H1 (cell line): ENCODE measurements at regions not wholly inside any gene's neighbourhood (a gene's known extent, or its start where the extent isn't known, plus 50 kb on each side); places are given as distances from the start of the nearest gene placed in this dataset.

Experiments
- CHD2 ChIP-seq: IDR thresholded peaks from 2 replicates; pipeline ENCODE4 v1.6.1; 2012; ENCODE audit warnings: low read length, improper control_type of control experiment
- GTF2F1 ChIP-seq: IDR thresholded peaks from 2 replicates; pipeline ENCODE4 v1.6.1; 2012; ENCODE audit warnings: low read depth, low read length, improper control_type of control experiment, borderline replicate concordance
- HDAC2 ChIP-seq, 2 experiments: fragments of 300-600 bp in 1 of 2; sonication (generic) in 1 of 2; IDR thresholded peaks; 2 replicates each; pipeline ENCODE4 v1.6.1; 2011 to 2012; ENCODE audit warnings: low read depth in 2 of 2, low read length in 2 of 2, mild to moderate bottlenecking in 2 of 2, moderate library complexity in 2 of 2, borderline replicate concordance in 1 of 2, inconsistent platforms in 1 of 2
- TF ChIP-seq, protein P1 (sequence below), 3 experiments: IDR thresholded peaks; 1 replicate in 2 of 3; 2 replicates in 1 of 3; pipeline versions ENCODE4 v1.5.1 to v1.6.1; 2011; ENCODE audit warnings: low read length in 3 of 3, mild to moderate bottlenecking in 3 of 3, inconsistent platforms in 2 of 3, low read depth in 1 of 3, moderate library complexity in 1 of 3; ENCODE audit not compliant: insufficient read depth in 1 of 3; ENCODE audit errors: control extremely low read depth in 1 of 3

DNA sequence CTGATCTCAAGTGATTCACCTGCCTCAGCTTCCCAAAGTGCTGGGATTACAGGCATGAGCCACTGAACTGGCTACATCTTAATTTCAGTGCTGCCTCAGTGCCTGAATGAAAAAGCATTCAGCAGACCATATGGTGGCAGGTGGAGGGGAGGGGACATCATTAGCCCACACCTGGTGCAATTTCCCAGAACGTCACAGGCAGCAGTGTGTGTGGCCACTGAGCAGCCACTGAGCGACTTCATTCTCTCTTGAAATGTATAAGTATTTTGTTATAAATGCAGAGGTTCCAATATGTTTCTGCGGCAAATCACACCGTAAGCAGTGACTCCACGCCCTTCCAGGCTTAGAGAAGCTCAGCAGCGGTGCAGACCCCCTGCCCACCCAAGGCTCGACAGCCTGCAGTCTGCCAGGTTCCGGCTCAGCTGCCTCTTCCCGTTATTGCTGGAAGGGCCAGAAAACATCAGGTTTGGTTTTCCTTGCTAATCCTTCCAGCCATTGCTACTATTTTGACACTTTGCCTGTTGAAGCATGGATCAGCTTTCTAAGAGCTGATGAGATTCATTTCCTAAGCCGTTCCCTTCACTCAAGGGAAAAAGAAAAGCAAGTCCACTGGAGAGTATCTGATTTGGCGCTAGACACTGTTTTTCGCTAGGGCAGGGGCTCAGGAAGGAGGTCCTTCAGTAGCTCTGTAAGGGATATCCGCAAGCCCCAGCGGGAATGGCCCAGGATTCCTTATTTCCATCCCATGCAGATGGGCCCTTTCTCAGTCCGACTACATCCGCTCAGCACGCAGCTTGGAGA is 250.7 kb downstream of the VAPA start (continued):
- TF ChIP-seq CHD2 (no peak), HDAC2 (IDR thresholded peaks at IDR 0.05; ENCODE audit: borderline replicate concordance in 1 of 2, low read depth in 2 of 2, low read length in 2 of 2) (no peak), GTF2F1 (no peak)
- TF ChIP-seq, protein P1, sequence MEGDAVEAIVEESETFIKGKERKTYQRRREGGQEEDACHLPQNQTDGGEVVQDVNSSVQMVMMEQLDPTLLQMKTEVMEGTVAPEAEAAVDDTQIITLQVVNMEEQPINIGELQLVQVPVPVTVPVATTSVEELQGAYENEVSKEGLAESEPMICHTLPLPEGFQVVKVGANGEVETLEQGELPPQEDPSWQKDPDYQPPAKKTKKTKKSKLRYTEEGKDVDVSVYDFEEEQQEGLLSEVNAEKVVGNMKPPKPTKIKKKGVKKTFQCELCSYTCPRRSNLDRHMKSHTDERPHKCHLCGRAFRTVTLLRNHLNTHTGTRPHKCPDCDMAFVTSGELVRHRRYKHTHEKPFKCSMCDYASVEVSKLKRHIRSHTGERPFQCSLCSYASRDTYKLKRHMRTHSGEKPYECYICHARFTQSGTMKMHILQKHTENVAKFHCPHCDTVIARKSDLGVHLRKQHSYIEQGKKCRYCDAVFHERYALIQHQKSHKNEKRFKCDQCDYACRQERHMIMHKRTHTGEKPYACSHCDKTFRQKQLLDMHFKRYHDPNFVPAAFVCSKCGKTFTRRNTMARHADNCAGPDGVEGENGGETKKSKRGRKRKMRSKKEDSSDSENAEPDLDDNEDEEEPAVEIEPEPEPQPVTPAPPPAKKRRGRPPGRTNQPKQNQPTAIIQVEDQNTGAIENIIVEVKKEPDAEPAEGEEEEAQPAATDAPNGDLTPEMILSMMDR (IDR thresholded peaks at IDR 0.05; ENCODE audit: control extremely low read depth in 1 of 3, insufficient read depth in 1 of 3, low read depth in 1 of 3, low read length in 3 of 3) = no peak
